ENCODE measurements at regions not wholly inside any gene's neighbourhood (a gene's known extent, or its start where the extent isn't known, plus 50 kb on each side); places are given as distances from the start of the nearest gene placed in this dataset.
"Not testable (repeated sequence)": the region's sequence is repeated elsewhere in the genome, so short reads cannot be mapped to it uniquely, and the experiment has no call there.

DNA sequence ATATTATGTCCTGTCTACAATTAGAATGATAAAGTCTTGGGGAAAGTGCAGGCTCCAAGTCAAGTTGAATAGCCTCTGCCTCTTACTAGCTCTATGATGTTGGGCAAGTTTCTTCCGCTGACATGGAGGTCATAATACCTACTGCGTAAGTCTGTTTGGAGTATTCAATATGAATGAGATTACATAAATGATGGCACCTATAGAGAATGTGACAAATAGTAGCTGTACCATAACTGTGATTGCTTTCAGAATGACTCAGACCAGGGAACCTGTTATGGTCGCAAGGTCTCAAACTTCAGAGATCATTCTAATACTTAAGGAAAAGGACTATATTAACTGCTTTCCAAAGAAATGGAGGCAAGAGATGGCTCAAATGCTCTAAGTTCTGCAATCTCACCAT, 94.0 kb upstream of the ABCA1 start:
- no peak for DNase-seq (ENCODE audit: low spot score in 2 of 2)
- FAIRE-seq: no peak

DNA sequence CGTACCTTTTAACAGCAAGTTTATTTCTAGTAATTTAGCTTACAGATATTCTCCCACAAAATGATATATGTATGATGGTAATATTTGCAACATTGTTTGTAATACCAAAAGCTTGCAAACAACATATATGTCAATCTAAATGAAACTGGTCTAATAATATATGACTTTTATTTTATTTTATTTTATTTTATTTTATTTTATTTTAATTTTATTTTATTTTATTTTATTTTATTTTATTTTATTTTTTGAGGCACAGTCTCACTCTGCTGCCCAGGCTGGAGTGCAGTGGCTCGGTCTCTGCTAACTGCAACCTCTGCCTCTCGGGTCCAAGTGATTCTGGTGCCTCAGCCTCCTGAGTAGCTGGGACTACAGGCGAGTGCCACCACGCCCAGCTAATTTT, 94.6 kb upstream of the ABCA1 start:
- FAIRE-seq; DNase-seq (ENCODE audit: low spot score in 2 of 2): not testable (repeated sequence)

DNA sequence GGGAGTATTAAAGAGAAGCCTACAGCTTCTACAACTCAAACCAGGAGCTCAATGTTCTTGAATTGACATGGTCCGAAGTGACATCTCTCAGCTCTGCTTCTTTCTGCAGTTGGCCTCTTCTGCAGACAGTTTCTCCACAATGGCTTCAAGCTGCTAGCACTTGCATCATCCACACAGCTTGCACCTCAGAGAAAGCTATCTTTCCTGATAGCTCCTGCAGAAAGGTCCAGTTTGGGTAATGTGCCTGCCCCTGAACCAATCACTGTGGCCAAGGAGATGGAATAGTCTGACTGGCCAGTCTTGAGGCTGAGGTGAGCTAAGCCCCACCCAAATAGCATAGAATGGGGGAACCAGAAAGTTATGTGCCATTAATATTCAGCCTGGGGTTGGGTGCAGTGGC, 95.8 kb upstream of the ABCA1 start:
- DNase-seq (ENCODE audit: low spot score in 2 of 2) (no peak), FAIRE-seq (no peak)

DNA sequence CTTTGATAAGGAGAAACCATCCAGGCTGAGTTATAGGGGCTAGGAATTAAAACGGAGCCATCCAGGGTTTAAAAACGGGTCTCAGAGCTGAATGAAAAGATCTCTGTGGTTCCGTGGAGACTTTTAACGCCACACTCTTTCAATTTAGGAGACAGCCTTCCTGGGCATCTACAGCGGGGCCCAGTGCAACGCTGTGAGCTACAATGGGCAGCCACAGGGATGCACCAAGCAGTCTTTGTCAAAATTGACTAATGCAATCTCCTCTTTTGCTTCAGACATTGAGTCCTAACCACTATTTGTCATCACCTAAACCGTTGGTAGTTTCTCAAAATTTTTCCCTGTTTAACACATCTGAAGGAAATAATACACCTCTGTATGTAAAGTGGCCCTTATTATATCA, 96.6 kb upstream of the ABCA1 start:
- DNase-seq (ENCODE audit: low spot score in 2 of 2) (no peak), FAIRE-seq (no peak)

DNA sequence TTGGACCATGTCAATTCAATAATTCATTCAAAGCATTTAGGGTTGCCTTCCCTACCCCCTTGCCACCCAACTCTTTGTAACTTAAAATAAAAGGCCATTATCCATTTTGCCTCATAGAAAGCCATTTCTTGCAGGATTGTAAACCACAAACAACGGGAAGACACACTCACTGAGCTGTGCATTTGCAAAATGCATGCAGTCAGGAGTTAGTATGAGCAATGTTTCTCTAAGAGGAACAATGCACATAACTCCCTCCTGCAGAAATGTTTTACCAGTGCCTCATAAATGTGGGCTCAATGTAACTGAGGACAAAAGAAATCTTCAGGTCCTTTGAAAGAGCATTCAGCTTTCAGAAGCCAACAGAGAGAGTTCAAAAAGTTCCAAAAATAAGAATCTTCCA, 98.5 kb upstream of the ABCA1 start:
- DNase-seq (ENCODE audit: low spot score in 2 of 2): no peak
- FAIRE-seq: no peak

DNA sequence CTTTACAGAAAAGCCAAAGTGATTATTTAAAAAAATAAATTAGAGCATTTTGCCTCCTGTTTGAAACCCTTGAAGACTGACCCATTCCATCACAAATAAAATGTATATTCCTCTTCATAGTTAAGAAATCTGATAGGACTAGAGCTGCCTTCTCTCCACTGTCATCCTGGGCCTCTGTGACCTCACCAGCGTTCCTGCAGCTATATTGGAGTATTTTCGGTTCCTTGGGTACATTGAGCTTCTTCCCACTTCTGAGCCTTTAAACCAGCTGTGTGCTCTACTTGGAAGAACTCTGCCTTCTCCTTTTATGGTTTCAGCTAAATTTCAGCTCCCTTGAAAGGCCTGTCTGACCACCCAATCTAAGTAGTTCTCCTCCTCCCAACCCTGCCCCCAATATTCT, 99.1 kb upstream of the ABCA1 start:
- FAIRE-seq (no peak), DNase-seq (ENCODE audit: low spot score in 2 of 2) (no peak)

DNA sequence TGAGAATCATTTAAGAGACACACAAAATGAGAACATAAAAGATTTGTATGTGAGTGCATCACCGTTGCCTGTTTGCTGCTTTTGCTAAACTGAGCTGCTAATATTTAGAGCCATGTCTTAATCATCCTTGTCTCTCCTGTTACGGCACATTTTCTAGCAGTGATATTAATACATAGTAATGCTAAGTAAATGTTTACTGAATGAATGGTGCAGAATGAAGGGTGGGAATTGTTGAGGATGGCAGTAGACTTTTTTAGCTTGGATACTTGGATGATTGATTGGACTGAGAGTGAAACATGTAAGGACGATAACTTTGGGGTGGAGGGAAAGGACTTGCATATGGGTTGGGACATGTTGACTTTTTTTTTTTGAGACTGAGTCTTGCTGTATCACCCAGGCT, 102.3 kb upstream of the ABCA1 start:
- FAIRE-seq (no peak), DNase-seq (ENCODE audit: low spot score in 2 of 2) (no peak)

DNA sequence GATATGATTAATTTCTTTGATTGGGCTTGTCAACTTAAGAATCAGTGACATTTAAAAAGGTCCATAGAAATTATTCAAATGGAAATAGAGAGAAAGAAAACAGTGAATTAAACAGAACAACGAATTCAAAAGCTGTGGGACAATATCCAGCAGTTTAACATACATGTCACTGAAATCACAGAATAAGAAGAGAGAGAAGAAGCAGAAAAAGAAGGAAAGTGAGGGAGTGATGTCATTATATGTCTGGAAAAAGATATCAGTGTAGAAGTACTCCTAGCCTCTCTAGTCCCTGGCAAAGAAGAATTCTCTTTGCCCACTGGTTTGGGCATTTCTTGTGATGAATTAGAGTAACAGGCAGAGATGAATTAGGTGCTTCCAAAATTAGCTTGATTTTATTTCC, 109.2 kb upstream of the ABCA1 start:
- FAIRE-seq (no peak), DNase-seq (ENCODE audit: low spot score in 2 of 2) (no peak)

DNA sequence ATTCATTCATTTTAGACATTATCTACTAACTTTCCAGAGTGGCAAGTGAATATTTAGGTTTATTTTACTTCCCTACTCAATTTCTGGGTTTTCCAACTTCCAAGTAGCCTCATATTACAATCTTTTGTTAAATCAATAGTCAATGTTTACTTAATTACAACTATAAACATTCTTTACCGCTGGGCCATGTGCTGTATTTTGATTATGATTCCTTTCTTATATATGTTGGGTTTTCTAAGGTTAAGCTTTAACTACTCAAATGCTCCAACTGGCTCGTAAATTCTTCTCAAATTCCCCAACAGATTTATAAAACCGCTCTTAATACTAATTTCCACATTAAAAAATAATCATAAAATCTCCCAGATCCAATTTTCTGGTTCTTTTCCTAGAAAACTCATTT, 110.1 kb upstream of the ABCA1 start:
- DNase-seq (ENCODE audit: low spot score in 2 of 2) (no peak), FAIRE-seq (no peak)

DNA sequence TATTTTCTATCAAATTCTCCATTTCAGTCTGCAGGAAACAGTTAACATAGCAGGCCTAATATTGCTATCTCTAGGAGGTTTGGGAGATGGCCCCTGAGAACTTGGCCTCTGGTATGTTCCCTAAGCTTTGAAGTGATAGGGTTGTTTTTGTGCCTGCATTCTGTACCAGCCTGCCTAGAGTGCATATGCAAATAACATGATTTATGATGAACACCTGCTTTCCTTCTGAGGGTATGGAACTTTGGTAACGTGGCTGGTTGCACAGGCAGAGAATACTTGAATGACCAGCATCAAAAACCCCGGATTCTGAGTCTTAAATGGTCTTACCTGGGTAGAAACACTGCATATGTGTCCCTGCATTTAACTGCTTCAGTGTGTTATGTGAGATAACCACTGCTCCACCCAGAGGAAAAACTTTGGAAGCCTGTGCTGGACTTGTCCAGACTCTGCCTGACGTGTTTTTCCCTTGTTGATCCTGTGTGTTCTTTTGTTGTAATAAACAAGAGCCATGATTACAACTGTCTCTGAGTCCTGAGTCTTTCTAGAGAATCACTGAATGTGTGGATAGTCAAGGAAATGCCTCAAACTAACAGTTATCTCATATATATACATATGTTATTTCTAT, 111.3 kb upstream of the ABCA1 start:
- no peak for DNase-seq (ENCODE audit: low spot score in 2 of 2)

DNA sequence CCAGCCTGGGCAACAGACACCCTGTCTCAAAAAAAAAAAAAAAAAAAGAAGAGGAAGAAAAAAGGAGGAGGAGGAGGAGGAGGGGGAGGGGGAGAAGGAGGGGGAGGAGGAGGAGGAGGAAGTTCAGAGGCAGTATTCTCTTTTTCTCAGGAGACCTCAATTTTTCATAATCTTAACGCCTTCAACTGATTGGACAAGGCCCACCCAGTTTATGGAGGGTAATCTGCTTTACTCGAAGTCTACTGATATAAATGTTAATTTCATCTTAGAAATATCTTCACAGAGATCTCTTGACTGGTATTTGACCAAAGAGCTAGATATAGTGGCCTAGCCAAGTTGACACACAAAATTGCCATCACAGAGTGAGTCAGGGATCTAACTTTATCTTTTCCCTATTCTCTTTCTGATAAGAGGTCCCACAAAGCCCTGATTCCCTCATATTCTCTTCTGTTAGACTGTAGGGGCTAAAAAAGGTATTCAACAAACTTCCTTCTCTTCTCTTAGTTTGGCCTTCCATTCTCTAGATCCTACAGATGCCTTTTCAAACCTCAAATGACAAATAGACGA, 115.5 kb upstream of the ABCA1 start:
- FAIRE-seq (no peak), DNase-seq (ENCODE audit: low spot score in 2 of 2) (no peak)

More for the DNA sequence above, 111.3 kb upstream of the ABCA1 start:
- no peak for FAIRE-seq

DNA sequence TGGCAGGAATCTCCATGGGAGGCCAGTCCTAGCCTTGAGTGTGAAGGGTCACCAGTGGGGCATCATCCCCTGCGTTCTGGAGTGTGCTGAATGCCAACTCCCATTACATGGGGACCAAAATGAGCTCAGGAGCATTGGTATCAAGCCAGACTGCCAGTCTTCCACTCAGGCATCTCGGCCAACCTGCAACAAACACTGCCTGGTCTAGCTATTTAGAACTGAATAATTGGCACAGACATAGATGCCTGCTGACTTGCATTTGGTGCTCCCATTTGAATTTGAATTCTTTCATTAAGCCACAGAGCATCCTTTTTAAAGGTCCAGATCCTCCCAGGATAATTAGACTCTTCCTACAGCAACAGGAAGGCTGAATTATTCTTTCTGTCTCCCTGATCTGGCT, 116.6 kb upstream of the ABCA1 start:
- FAIRE-seq (no peak), DNase-seq (ENCODE audit: low spot score in 2 of 2) (no peak)

DNA sequence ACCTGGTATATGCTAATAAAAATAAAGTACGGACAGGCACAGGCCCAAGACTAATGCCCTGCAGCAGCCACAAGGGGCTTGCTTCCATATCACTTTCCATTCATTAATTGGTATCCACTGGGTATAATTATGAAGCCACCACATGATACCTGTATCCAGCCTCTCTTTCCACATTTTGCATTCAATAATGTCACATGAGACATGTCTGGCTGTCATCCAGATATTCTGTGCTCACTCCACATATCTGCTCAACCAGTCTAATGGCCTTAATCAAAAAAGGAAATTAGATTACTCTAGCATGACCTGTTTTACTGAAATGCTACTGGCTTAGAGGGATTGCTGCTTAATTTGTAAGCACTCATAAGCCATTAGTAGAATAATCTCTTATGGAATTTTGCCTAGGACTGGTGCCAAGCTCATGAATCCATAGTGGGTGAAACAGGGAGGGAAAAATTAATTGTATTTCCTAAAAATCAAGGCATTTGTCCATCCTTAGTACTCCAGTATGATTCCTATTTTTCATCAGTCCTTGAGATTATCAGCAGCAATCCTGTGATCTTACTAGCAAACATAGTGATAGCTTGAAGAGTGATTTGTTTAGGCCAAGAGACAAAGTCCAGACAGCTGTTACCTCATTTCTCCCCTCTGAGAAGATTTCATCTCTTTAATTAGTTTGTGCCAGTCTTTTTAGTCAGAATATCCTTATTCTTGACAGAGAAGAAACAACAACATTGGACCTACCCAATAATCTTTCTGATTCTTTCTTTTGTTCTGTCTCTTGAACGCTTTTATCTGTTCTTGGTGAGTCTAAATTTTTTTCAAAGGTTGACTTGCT, 119.2 kb upstream of the ABCA1 start:
- DNase-seq (ENCODE audit: low spot score in 2 of 2): no peak

DNA sequence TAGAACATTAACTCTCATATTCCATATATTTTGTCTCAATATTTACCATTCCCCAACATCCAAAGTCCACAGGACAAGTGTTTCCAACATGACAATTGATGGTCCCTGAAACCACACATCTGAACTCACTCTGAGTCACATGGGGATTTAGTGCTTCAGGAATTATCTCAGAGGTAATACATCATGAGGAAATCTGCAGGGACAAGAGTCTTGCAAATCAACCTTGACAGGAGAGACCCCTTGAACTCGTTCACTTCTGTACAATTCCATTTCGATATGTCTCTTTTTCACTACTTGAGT, 119.7 kb upstream of the ABCA1 start:
- FAIRE-seq (no peak), DNase-seq (ENCODE audit: low spot score in 2 of 2) (no peak)

More for the DNA sequence above, 119.2 kb upstream of the ABCA1 start:
- FAIRE-seq: no peak

DNA sequence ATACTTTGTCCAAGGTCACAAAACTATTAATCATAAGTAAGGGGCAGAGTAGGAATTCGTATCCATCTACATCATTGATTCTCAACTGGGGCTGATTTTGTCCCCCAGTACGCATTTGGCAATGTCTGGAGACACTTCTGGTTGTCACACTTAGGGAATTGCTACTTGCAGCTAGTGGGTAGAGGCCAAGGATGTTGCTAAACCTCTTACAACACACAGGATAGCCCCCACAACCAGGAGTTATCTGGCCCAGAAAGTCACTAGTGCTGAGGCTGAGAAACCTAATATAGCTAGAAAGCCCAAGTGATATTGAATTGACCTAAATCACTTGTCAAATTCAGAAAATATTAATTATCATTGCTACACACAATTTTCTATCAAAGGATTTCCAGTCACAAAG, 120.4 kb upstream of the ABCA1 start:
- DNase-seq (ENCODE audit: low spot score in 2 of 2) (no peak), FAIRE-seq (no peak)

DNA sequence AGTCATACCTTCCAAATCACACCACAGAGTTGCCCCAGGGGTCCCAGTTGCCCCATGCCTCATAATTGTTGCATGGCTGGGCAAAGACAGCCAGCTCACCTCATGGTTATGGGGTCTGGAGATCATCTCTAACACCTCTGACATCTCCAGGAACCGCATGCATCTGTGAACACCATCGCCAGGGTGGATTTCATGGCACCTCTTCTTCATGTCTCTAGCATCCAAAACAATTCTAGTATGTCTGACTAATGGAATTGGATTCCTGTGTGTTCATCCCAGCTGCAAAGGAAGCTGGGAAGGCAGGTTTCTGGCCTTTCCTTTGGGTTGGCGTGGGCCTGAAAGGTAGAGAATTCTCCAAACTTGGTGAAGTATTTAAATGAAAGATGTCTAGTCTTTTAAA, 122.3 kb upstream of the ABCA1 start:
- FAIRE-seq: no peak
- no peak for DNase-seq (ENCODE audit: low spot score in 2 of 2)

DNA sequence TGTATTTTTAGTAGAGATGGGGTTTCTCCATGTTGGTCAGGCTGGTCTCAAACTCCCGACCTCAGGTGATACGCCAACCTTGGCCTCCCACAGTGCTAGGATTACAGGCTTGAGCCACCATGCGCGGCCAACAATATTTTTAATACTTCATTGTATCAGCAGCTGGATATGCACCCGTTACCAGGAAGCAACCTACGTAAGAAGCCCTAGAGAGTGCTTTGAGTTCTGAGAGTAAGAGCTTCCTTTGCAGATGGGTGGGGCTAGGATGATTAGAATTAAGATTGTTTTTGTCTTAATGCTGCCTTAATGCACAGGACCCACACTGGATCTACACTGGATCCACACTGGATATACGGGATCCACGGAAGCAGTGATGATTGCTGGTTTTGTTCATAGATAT, 123.9 kb upstream of the ABCA1 start:
- no peak for FAIRE-seq
- DNase-seq (ENCODE audit: low spot score in 2 of 2): no peak

DNA sequence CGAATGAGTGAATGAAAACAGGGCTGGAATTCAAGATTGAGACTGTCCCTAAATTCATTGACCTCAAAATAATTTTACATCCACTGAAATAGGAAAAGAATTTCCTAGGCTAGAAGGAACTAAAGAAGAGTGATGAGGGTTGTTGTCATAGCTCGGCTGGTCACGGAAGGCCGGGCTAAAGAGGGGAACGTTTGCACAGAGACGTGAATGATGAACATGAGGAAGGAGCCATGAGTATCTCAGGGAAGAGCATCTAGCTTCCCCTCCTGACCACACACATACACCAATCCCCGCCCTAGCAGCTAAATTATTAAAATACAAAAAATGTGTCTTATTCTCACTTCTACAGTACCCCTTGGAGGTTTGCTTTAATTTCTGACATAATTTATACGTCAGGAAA, 124.4 kb upstream of the ABCA1 start:
- DNase-seq (ENCODE audit: low spot score in 2 of 2) (no peak), FAIRE-seq (no peak)

DNA sequence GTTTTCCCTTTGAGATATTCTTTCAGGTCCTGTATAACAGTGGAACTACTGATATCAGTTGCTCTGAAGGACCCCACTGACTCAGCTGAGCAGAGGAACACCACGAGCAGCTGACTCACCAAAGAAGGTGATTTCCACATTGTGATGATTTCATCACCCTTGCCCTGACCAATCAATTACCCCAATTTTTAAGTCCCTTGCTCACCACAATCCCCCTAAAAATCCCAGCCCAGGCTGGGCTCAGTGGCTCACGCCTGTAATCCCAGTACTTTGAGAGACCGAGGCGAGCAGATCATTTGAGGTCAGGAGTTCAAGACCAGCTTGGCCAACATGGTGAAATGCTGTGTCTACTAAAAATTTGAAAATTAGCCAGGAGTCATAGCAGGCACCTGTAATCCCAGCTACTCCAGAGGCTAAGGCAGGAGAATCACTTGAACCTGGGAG, 125.3 kb upstream of the ABCA1 start:
- FAIRE-seq (no peak), DNase-seq (ENCODE audit: low spot score in 2 of 2) (no peak)

DNA sequence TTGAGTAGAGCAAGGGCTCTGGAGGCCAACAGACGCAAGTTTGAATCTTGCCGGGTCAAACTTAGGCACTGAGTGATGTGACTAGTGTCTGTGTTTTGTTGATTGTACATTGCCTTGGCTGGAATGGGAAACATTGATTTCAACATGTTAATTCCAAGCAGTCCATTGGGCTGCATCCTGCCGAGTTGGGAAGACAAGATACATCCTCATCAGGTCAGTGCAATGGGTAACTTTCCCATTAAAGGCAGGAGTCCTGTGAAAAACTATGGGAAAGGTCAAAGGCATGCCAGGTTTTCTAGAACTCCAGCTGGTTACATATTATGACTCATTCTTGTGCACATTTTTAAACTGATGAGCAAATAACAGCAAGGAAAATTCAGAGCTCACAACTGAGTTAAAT, 126.5 kb upstream of the ABCA1 start:
- no peak for FAIRE-seq
- DNase-seq (ENCODE audit: low spot score in 2 of 2): no peak

DNA sequence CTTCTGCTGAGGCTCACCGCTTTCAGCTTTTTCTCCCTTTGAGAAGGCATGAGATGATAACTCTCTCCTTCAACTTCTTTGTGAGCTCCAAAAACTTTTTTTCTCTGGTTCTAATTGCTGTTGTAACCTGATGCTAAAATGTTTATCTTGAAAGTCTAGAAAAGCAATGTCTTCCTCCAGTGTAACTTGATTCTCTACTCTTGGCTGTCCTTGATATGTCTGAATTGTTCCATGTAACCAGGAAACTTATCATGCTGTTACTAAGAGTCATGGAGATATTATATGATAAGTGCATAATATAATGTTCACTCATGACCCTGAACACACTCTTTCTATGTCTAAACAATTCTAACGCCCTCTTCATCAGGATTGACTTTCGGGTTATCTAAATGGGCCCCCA, 128.0 kb upstream of the ABCA1 start:
- FAIRE-seq (no peak), DNase-seq (ENCODE audit: low spot score in 2 of 2) (no peak)

DNA sequence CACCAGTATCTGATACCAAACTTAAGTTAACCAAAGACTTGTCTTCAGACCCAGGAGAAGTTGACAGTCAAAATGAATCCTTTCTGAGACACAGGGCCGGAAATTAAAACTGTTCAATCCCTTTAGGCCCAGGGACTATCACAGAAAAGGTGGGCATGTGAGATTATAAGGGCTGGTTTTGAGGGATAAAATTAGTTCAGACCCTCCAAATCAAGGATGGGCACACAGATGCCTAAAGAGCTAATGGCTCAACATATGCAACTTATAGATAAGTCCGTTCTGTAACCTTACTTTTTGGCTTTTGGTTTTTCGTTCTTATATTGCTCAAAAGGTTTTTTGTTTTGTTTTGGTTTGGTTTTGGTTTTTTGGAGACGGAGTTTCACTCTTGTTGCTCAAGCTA, 129.6 kb upstream of the ABCA1 start:
- DNase-seq (ENCODE audit: low spot score in 2 of 2) (no peak), FAIRE-seq (no peak)

Measured in frontal cortex (tissue), 3 donors.